Ishikawa (cell line): ENCODE measurements at regions not wholly inside any gene's neighbourhood (a gene's known extent, or its start where the extent isn't known, plus 50 kb on each side); places are given as distances from the start of the nearest gene placed in this dataset.

ENCODE experiments used
- CEBPB ChIP-seq: IDR thresholded peaks from 2 replicates; pipeline ENCODE4 v1.6.1; 2012
- CREB1 ChIP-seq: IDR thresholded peaks from 2 replicates; pipeline ENCODE4 v1.6.1; 2012; ENCODE audit warnings: low read depth
- EGR1 ChIP-seq: IDR thresholded peaks from 2 replicates; pipeline ENCODE4 v1.6.1; 2012
- EP300 ChIP-seq: IDR thresholded peaks from 2 replicates; pipeline ENCODE4 v1.6.1; 2012; ENCODE audit warnings: borderline replicate concordance
- FOXM1 ChIP-seq: IDR thresholded peaks from 2 replicates; pipeline ENCODE4 v1.6.1; 2012; ENCODE audit warnings: low read depth, borderline replicate concordance
- MAX ChIP-seq: IDR thresholded peaks from 2 replicates; pipeline ENCODE4 v1.6.1; 2012
- NFIC ChIP-seq: IDR thresholded peaks from 2 replicates; pipeline ENCODE4 v1.6.1; 2012
- RAD21 ChIP-seq: IDR thresholded peaks from 2 replicates; pipeline ENCODE4 v1.6.1; 2012; ENCODE audit warnings: low read depth
- REST ChIP-seq: IDR thresholded peaks from 2 replicates; pipeline ENCODE4 v1.6.1; 2012; ENCODE audit warnings: low read depth, mild to moderate bottlenecking
- TAF1 ChIP-seq: IDR thresholded peaks from 2 replicates; pipeline ENCODE4 v1.6.1; 2012; ENCODE audit warnings: low read depth, mild to moderate bottlenecking
- TCF12 ChIP-seq: IDR thresholded peaks from 2 replicates; pipeline ENCODE4 v1.6.1; 2012; ENCODE audit warnings: low read depth
- TEAD4 ChIP-seq: IDR thresholded peaks from 2 replicates; pipeline ENCODE4 v1.6.1; 2012
- USF1 ChIP-seq: IDR thresholded peaks from 2 replicates; pipeline ENCODE4 v1.6.1; 2012
- YY1 ChIP-seq: IDR thresholded peaks from 2 replicates; pipeline ENCODE4 v1.6.1; 2012; ENCODE audit warnings: low read depth
- ZBTB7A ChIP-seq: IDR thresholded peaks from 2 replicates; pipeline ENCODE4 v1.6.1; 2012; ENCODE audit warnings: low read depth

DNA sequence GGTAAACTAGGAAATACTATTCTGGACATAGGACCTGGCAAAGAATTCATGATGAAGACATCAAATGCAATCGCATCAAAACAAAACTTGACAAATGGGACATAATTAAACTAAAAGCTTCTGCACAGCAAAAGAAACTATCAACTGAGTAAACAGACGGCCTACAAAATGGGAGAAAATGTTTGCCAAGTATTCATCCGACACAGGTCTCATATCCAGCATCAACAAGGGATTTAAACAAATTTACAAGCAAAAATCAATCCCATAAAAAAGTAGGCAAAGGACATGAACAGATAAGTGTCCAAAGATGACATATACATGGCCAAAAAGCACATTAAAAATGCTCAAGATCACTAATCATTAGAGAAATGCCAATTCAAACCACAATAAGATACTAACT, 1088.9 kb downstream of the NAALADL2 start:
- TF ChIP-seq TCF12 (no peak), NFIC (no peak), CREB1 (no peak), YY1 (no peak), CEBPB (no peak), USF1 (no peak), EP300 (no peak), TAF1 (no peak), ZBTB7A (no peak), TEAD4 (no peak), REST (no peak), RAD21 (no peak), FOXM1 (no peak), MAX (no peak)

DNA sequence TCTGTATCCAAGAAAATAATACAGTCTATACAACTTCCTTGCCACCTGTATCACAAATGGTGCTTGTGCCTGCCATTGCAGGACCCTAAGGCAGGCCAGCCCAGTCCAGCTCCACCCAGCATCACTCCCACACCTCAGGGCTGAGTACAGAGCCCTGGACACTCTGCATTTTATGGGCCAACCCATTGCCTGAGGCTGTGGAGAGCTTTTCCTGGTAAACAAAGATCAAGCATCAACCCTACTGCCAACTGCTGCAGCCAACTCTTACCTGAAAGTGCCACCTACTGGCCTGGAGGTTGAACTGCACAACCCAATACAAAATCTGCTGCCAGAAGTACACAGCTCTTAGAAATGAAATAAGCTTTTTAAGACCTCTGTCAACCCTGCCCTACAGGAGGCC, 1082.2 kb downstream of the NAALADL2 start:
- TF ChIP-seq CREB1 = no peak
- no peak for TF ChIP-seq TEAD4
- no peak for TF ChIP-seq NFIC
- TF ChIP-seq REST = no peak
- peak; percentile 82 for TF ChIP-seq RAD21

GRCh38 chr3:175940881-175941280, 1081.7 kb downstream of the NAALADL2 start:
- TF ChIP-seq CEBPB (peak; percentile 72), RAD21 (peak; percentile 55; the same call in 1 of the 2 replicates), TAF1 (no peak), ZBTB7A (no peak), YY1 (0 out of 2 replicates have a peak, but pooled peaks have one; percentile 29), TCF12 (no peak)

DNA sequence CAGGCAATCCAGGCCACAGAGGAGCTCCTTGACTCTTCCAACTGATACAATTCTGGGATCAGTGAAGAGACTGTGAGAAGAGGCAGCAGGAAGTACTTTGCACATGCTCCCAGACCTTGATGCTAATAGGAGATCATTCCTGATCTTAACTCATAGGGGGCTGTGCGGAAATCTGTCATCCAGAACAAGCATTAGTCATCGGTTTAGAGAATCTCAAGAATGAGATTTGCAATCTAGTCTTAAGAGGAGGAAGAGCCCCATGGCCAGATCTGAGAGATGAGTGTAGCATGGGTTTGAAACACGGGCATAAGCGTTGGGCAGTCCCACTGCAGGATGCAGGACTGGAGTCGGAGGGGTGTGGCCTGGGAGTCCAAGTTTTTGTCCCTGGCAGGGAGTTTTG, 1081.1 kb downstream of the NAALADL2 start:
- TF ChIP-seq EGR1 (no peak), NFIC (no peak)

DNA sequence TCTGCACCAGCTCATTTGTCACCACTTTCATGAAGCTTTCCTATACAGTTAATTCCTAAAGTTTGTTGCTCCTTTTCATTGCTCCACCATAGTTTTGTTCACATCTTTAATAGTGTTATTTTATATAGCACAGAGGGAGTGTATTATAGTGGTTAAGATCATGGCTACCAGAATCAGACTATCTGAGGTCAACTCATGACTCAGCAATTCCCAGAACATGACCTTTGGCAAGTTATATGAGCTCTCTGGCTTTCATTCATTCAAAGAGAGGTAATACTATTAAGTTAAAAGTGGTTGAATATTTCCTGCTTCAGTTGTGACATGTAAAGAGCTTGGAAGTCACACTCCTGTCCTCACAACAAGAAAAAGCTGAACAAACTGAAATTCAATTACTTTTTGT, 1073.5 kb downstream of the NAALADL2 start:
- TF ChIP-seq TEAD4 = no peak
- TF ChIP-seq EP300 = no peak
- TF ChIP-seq RAD21 = no peak
- no peak for TF ChIP-seq CREB1

- TF ChIP-seq TEAD4 (no peak), YY1 (no peak), RAD21 (no peak), TAF1 (no peak), CEBPB (no peak), USF1 (no peak), CREB1 (no peak), MAX (no peak), NFIC (no peak), FOXM1 (no peak), REST (no peak), EP300 (no peak), EGR1 (no peak), TCF12 (no peak), ZBTB7A (no peak)
Observed at GRCh38 chr3:175919133-175919532, 1060.0 kb downstream of the NAALADL2 start.
